GM10266 (cell line): ENCODE measurements at regions not wholly inside any gene's neighbourhood (a gene's known extent, or its start where the extent isn't known, plus 50 kb on each side); places are given as distances from the start of the nearest gene placed in this dataset.

Experiments
- DNase-seq: peaks from one replicate; pipeline ENCODE4 v3.0.0; 2012; ENCODE audit errors: extremely low spot score
- CTCF ChIP-seq: IDR thresholded peaks from 2 replicates; pipeline ENCODE4 v1.5.1; 2012; ENCODE audit warnings: mild to moderate bottlenecking, low read depth; ENCODE audit not compliant: control insufficient read depth, insufficient read depth; ENCODE audit errors: missing control alignments

- no peak for TF ChIP-seq CTCF
- no peak for DNase-seq
Measured at GRCh38 chr3:162810776-162811175, 1314.2 kb downstream of the OTOL1 start.

- TF ChIP-seq CTCF: no peak
- DNase-seq: no peak
Measured at GRCh38 chr3:162842549-162843216, 1346.1 kb downstream of the OTOL1 start.

GRCh38 chr3:162845918-162846317 lies 1349.3 kb downstream of the OTOL1 start:
- DNase-seq: no peak
- TF ChIP-seq CTCF: no peak

- DNase-seq: no peak
- TF ChIP-seq CTCF: no peak
Measured at GRCh38 chr3:162847511-162847910, 1350.9 kb downstream of the OTOL1 start.

- no peak for DNase-seq
- TF ChIP-seq CTCF: no peak
Measured at GRCh38 chr3:162863579-162863978, 1367.0 kb downstream of the OTOL1 start.

GRCh38 chr3:162865466-162865865 lies 1368.9 kb downstream of the OTOL1 start:
- DNase-seq: no peak
- no peak for TF ChIP-seq CTCF

- DNase-seq: no peak
- no peak for TF ChIP-seq CTCF
Measured at GRCh38 chr3:162879021-162879562, 1382.5 kb downstream of the OTOL1 start.
